ENCODE measurements at regions not wholly inside any gene's neighbourhood (a gene's known extent, or its start where the extent isn't known, plus 50 kb on each side); places are given as distances from the start of the nearest gene placed in this dataset.
A peak's percentile ranks its signal among the peaks of the same experiment; 100 is the strongest.

DNA sequence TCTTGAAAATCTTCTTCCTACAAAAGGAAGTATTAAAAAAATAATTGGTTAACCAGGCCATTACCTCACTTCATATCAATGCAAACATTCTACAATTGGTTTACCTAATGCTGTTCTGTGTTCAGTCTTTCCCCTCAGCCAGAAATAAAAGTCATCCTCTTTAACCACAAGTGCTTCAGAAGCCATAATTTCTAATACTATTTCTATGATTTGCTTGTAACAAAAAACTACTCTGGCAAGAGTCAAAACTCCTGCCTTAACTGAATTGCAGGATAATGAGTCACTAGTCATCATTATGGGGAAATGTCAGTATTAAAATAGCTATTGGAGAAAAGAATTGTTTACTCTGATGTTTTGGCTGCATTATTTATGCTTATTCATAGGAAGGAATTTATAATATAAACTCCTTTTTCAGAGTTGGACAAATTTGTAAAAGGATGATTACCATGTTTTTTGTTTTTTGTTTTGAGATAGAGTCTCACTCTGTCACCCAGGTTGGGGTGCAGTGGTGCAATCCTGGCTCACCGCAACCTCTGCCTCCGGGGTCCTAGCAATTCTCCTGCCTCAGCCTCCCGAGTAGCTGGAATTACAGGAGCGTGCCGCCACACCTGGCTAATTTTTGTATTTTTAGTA is 55.5 kb upstream of the ODAD2 start:
- H3K4me3 ChIP-seq (ENCODE audit: low read depth, low read length): no peak overlapping the region
- in situ Hi-C loops (cut with HindIII; ENCODE audit: low sequenced_read_pairs): no loop called here
- TF ChIP-seq, protein P1, sequence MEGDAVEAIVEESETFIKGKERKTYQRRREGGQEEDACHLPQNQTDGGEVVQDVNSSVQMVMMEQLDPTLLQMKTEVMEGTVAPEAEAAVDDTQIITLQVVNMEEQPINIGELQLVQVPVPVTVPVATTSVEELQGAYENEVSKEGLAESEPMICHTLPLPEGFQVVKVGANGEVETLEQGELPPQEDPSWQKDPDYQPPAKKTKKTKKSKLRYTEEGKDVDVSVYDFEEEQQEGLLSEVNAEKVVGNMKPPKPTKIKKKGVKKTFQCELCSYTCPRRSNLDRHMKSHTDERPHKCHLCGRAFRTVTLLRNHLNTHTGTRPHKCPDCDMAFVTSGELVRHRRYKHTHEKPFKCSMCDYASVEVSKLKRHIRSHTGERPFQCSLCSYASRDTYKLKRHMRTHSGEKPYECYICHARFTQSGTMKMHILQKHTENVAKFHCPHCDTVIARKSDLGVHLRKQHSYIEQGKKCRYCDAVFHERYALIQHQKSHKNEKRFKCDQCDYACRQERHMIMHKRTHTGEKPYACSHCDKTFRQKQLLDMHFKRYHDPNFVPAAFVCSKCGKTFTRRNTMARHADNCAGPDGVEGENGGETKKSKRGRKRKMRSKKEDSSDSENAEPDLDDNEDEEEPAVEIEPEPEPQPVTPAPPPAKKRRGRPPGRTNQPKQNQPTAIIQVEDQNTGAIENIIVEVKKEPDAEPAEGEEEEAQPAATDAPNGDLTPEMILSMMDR (IDR thresholded peaks at IDR 0.05; ENCODE audit: low read depth, low read length, missing control alignments): no peak
- DNase-seq (ENCODE audit: low read depth): peak; percentile 91

DNA sequence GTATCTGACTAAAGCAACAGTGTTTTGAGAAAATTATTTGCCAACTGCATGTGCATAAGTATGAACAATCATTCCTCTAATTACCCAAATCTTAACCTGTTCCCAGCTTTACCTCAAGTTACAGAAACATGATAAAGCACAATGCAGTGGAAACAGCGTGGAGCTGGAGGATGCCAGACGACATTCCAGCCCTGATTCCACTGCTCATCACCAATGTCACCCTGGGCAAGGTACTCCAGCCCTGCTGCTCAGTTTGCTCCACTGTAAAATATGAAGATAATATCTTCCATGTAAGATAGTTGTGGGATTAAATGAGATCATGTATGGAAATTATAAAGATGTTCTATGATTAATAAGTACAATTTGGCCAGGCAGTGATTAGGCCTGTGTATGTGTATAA is 50.4 kb upstream of the ODAD2 start:
- in situ Hi-C loops (cut with HindIII; ENCODE audit: low sequenced_read_pairs): no loop called here
- no peak for DNase-seq (ENCODE audit: low read depth)
- TF ChIP-seq, protein P1 (IDR thresholded peaks at IDR 0.05; ENCODE audit: low read depth, low read length, missing control alignments): no peak
- no peak overlapping the region for H3K4me3 ChIP-seq (ENCODE audit: low read depth, low read length)
